Prostate gland (tissue), 1 donor: ENCODE measurements at regions not wholly inside any gene's neighbourhood (a gene's known extent, or its start where the extent isn't known, plus 50 kb on each side); places are given as distances from the start of the nearest gene placed in this dataset.

Experiments
- POLR2A ChIP-seq: fragments of 450-650 bp; IDR thresholded peaks from one replicate; pipeline ENCODE4 v1.6.1; 2016; ENCODE audit warnings: antibody characterized with exemption, mild to moderate bottlenecking
- POLR2AphosphoS5 ChIP-seq: sonication (generic); formaldehyde crosslinking; IDR thresholded peaks from one replicate; pipeline ENCODE4 v1.6.1; 2017; ENCODE audit warnings: antibody characterized with exemption

GRCh38 chr10:36171953-36172940 is 530.2 kb upstream of the FZD8 start:
- TF ChIP-seq POLR2A (no peak), POLR2AphosphoS5 (no peak)
